Neural cell (in vitro differentiated cells): ENCODE measurements at regions not wholly inside any gene's neighbourhood (a gene's known extent, or its start where the extent isn't known, plus 50 kb on each side); places are given as distances from the start of the nearest gene placed in this dataset.

Source experiments
- EZH2 ChIP-seq: fragments of 200-600, 300-800 bp; shearing (Covaris generic), sonication (generic); IDR thresholded peaks from 2 replicates; pipeline ENCODE4 v1.6.1; 2014; ENCODE audit warnings: antibody characterized with exemption, low read length, borderline replicate concordance, mild to moderate bottlenecking; ENCODE audit not compliant: insufficient read depth, poor library complexity, severe bottlenecking
- SMC3 ChIP-seq: fragments of 450-650 bp; conservative IDR thresholded peaks from 2 replicates; pipeline ENCODE4 v1.6.1; 2014; ENCODE audit warnings: antibody characterized with exemption, mild to moderate bottlenecking, moderate library complexity; ENCODE audit not compliant: poor library complexity
- TF ChIP-seq, protein P1 (sequence below): IDR thresholded peaks from 2 replicates; pipeline ENCODE4 v1.6.1; 2012; ENCODE audit warnings: borderline replicate concordance
- TF ChIP-seq, protein P2 (sequence below): fragments of 450-650 bp; IDR thresholded peaks from 2 replicates; pipeline ENCODE4 v1.5.1; 2014; ENCODE audit warnings: antibody characterized with exemption, mild to moderate bottlenecking, moderate library complexity; ENCODE audit not compliant: poor library complexity, severe bottlenecking

DNA sequence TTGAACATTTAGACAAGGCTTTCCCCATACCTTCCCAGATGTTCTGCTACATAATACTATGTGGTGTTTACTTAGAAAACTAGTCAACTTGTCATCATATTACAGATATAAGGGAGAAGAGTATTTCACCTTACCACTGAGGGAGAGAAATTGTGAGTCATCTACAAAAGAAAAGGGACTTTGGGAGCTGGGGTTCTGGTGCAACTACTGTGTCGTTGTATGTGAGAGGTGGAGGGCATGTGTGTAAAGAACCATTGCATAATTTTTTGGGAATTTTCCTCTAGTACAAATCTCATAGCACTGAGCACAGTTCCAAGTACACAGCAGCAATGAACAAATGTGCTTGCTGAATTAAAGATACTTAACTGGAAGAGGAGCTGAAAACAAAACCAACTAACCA is 665.6 kb downstream of the DHX35 start:
- no peak for TF ChIP-seq EZH2
- TF ChIP-seq, protein P1, sequence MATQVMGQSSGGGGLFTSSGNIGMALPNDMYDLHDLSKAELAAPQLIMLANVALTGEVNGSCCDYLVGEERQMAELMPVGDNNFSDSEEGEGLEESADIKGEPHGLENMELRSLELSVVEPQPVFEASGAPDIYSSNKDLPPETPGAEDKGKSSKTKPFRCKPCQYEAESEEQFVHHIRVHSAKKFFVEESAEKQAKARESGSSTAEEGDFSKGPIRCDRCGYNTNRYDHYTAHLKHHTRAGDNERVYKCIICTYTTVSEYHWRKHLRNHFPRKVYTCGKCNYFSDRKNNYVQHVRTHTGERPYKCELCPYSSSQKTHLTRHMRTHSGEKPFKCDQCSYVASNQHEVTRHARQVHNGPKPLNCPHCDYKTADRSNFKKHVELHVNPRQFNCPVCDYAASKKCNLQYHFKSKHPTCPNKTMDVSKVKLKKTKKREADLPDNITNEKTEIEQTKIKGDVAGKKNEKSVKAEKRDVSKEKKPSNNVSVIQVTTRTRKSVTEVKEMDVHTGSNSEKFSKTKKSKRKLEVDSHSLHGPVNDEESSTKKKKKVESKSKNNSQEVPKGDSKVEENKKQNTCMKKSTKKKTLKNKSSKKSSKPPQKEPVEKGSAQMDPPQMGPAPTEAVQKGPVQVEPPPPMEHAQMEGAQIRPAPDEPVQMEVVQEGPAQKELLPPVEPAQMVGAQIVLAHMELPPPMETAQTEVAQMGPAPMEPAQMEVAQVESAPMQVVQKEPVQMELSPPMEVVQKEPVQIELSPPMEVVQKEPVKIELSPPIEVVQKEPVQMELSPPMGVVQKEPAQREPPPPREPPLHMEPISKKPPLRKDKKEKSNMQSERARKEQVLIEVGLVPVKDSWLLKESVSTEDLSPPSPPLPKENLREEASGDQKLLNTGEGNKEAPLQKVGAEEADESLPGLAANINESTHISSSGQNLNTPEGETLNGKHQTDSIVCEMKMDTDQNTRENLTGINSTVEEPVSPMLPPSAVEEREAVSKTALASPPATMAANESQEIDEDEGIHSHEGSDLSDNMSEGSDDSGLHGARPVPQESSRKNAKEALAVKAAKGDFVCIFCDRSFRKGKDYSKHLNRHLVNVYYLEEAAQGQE, result no peak
- TF ChIP-seq, protein P2, sequence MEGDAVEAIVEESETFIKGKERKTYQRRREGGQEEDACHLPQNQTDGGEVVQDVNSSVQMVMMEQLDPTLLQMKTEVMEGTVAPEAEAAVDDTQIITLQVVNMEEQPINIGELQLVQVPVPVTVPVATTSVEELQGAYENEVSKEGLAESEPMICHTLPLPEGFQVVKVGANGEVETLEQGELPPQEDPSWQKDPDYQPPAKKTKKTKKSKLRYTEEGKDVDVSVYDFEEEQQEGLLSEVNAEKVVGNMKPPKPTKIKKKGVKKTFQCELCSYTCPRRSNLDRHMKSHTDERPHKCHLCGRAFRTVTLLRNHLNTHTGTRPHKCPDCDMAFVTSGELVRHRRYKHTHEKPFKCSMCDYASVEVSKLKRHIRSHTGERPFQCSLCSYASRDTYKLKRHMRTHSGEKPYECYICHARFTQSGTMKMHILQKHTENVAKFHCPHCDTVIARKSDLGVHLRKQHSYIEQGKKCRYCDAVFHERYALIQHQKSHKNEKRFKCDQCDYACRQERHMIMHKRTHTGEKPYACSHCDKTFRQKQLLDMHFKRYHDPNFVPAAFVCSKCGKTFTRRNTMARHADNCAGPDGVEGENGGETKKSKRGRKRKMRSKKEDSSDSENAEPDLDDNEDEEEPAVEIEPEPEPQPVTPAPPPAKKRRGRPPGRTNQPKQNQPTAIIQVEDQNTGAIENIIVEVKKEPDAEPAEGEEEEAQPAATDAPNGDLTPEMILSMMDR, result no peak
- TF ChIP-seq SMC3, result no peak
